WI38 (cell line): ENCODE measurements at regions not wholly inside any gene's neighbourhood (a gene's known extent, or its start where the extent isn't known, plus 50 kb on each side); places are given as distances from the start of the nearest gene placed in this dataset.

Source experiments
- H3K4me3 ChIP-seq: 2 replicates; pipeline ENCODE4 v1.5.1; 2011; ENCODE audit warnings: low read depth, mild to moderate bottlenecking, control low read depth, low read length
- TF ChIP-seq, protein P1 (sequence below): IDR thresholded peaks from 2 replicates; pipeline ENCODE4 v1.5.1; 2012; ENCODE audit warnings: low read depth, mild to moderate bottlenecking, control low read depth, low read length

DNA sequence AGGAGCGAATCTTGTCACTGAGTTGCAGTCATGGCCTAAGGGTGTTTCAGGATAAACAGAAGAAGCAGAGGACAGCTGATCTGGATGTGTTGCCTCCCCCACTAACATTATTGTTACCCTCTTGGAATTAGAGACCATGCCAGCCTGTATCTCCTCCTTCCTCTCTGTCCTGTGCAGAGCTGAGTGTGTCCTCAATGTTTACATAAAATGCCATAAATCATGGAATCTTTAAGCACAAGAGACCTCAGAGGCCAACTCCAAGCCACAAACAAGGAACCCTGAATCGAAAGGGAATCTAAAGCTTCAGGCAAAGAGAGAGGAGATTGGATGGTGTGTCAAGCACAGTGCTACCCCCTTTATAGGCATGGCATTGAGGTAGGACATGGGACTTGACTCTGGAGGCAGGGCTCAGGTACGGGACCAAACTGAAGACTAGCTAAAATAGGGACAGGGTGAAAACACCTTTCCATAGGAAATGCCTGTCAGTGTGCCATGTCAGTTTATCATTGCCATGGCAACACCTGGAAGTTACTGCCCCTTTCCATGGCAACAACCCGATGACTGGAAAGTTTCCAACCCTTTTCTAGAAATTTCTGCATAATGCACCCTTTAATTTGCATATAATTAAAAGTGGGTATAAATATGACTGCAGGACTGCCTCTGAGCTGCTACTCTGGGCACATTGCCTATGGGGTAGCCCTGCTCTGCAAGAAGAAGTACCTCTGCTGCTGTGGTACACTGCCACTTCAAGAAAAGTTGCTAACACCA lies 489.7 kb downstream of the MIAT start:
- TF ChIP-seq, protein P1, sequence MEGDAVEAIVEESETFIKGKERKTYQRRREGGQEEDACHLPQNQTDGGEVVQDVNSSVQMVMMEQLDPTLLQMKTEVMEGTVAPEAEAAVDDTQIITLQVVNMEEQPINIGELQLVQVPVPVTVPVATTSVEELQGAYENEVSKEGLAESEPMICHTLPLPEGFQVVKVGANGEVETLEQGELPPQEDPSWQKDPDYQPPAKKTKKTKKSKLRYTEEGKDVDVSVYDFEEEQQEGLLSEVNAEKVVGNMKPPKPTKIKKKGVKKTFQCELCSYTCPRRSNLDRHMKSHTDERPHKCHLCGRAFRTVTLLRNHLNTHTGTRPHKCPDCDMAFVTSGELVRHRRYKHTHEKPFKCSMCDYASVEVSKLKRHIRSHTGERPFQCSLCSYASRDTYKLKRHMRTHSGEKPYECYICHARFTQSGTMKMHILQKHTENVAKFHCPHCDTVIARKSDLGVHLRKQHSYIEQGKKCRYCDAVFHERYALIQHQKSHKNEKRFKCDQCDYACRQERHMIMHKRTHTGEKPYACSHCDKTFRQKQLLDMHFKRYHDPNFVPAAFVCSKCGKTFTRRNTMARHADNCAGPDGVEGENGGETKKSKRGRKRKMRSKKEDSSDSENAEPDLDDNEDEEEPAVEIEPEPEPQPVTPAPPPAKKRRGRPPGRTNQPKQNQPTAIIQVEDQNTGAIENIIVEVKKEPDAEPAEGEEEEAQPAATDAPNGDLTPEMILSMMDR, result no peak
- no peak overlapping the region for H3K4me3 ChIP-seq

DNA sequence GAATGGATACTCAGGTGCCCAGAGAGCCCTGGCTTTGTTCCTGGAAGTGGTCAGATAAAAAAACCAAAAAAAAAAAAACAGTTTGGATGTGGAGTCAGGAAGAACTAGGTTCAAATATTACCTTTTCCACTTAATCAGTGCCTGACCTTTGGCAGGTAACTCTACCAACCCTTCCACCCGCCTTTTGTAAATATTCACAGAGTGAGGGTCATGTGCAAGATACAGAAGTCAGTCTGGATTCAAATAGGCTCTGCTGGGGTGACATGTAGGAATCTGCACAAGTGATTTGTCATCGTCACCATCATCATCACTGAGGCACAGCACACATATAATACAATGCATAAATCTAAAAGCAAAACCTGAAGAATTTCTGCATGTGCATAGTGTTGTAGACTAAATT lies 490.7 kb downstream of the MIAT start:
- TF ChIP-seq, protein P1, result no peak
- no peak overlapping the region for H3K4me3 ChIP-seq

DNA sequence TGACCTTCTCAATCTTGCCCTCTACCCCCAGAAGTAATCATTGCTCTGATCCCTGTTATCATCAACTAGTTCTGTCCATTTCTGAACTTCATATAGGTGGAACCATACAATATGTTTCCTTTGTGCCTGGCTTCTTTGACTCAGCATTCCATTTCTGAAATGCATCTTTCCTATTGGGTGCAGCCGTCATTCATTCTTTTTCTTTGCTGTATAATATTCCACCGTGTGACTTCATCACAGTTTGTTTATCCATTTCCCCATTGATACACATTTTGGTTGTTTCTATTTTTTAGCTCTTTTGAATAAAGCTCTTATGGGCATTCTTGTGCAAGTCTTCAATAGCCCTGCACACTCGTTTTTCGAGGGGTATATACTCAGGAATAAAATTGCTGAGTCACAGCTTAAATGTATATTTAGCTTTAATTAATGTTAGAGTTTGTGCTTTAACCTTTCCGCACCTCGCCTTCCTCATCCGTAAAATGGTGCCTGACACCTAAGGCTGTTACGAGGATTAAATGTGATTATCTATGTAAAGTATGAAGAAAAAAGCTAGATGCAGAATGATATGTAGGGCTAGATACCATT lies 491.6 kb downstream of the MIAT start:
- no peak overlapping the region for H3K4me3 ChIP-seq
- TF ChIP-seq, protein P1, result no peak

DNA sequence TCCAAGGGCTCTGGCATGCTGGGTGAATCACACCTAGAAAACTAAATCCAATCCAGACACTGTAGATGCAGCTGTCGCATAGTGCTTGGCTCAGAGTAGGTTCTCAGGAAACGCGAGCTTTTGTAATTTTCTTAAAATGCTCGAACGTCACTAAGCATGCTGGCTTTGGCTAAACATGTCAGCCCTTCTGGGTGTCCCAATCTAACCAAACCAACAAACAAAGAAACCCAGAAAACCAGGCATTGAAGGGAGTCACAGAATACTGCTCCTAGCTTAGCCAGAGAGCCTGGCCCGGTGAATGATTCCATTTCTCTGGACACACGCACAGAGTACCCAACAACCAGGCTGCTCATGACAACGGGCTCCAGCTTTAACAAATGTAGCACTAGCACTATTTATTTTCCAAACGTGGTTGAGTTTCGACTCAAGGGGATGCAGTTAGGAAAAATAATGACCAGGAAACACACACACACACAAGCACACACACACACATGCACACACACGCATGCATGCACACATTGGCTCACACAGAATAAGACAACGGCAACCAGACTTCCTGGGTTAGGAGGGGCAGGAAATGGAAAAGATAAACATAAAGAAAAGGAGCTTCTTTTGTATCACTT lies 492.6 kb downstream of the MIAT start:
- H3K4me3 ChIP-seq, result no peak overlapping the region
- TF ChIP-seq, protein P1, result no peak

DNA sequence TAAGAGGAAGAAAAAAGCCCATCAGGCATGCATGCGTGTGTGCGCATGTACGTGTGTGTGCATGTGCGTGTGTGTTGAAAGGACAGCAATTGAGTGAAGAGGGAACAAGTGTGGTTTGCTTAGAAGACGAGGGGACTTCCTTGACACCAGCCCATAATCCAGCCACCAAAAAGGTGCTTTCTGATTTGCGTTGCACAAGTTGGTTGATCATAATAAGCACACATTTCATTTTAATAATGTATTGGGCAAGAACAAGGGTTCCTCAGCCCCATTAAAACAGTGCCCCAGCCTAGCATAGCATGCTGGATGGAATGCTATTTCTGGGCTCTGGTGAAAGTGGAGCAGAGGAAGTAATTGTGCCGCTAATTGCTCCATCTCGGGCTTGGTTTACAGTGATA lies 493.2 kb downstream of the MIAT start:
- H3K4me3 ChIP-seq, result no peak overlapping the region
- TF ChIP-seq, protein P1, result no peak

DNA sequence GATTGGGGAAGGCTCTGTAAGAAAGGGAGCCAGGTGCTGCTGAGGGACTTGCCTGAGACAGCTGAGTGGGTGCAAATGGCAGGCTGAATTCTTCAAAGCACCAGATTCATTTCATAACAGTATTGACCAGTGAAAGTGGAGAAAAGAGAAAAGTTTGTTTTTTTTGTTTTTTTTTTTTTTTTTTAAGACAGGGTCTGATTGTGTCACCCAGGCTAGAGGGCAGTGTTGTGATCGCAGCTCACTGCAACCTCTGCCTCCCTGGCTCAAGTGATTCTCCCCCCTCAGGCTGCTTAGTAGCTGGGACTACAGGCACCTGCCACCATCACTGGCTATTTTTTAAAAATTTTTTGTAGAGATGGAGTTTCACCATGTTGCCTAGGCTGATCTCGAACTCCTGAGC lies 494.0 kb downstream of the MIAT start:
- TF ChIP-seq, protein P1, result no peak

DNA sequence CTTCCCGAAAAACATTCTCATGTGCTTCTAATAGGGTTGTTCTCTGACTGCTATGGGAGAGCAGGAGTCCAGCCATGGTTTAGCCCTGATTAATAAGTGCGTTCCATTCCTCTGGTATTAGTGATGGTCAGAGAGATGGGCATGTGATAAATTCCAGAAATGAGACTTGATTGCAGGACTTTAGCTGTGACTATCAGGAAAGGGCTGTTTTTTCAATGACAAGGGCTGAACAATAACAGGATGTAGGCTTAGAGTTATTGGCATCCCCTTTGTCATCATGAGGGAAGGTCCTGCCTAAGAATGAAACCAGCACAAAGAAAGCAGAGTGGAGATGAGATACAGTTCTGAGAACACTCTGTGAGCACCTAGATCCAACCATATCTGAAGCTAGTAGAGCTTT lies 494.6 kb downstream of the MIAT start:
- TF ChIP-seq, protein P1, result no peak
- H3K4me3 ChIP-seq, result no peak overlapping the region

More for the DNA sequence above, 494.0 kb downstream of the MIAT start:
- H3K4me3 ChIP-seq, result no peak overlapping the region
